ENCODE measurements at regions not wholly inside any gene's neighbourhood (a gene's known extent, or its start where the extent isn't known, plus 50 kb on each side); places are given as distances from the start of the nearest gene placed in this dataset.
A peak's percentile ranks its signal among the peaks of the same experiment; 100 is the strongest.

- no peaks in the 10 kb centered on the region for H3K36me3 ChIP-seq (ENCODE audit: control insufficient read depth in 2 of 3, insufficient read depth in 3 of 3, low read length in 3 of 3)
- H3K27me3 ChIP-seq (ENCODE audit: control insufficient read depth, insufficient read depth, low read length): no peaks in the 10 kb centered on the region
- H3K4me3 ChIP-seq (ENCODE audit: low read length in 3 of 3): no peak overlapping the region
- H3K4me1 ChIP-seq (ENCODE audit: control insufficient read depth in 2 of 3, insufficient read depth in 2 of 3, low read depth in 1 of 3, low read length in 3 of 3): no peaks in the 10 kb centered on the region
- FAIRE-seq (no peak), DNase-seq (peak in 1 of 5 donors; percentile 15)
- H3K27ac ChIP-seq (ENCODE audit: low read depth in 2 of 2, low read length in 2 of 2): no peak overlapping the region
- no peak overlapping the region for H3K9ac ChIP-seq (ENCODE audit: low read length in 3 of 3)
- no peaks in the 10 kb centered on the region for H3K9me3 ChIP-seq (ENCODE audit: control insufficient read depth in 2 of 3, insufficient read depth in 1 of 3, low read length in 3 of 3)
- intact Hi-C loops (cut with DNase I): no loop called here
- TF ChIP-seq, protein P1, sequence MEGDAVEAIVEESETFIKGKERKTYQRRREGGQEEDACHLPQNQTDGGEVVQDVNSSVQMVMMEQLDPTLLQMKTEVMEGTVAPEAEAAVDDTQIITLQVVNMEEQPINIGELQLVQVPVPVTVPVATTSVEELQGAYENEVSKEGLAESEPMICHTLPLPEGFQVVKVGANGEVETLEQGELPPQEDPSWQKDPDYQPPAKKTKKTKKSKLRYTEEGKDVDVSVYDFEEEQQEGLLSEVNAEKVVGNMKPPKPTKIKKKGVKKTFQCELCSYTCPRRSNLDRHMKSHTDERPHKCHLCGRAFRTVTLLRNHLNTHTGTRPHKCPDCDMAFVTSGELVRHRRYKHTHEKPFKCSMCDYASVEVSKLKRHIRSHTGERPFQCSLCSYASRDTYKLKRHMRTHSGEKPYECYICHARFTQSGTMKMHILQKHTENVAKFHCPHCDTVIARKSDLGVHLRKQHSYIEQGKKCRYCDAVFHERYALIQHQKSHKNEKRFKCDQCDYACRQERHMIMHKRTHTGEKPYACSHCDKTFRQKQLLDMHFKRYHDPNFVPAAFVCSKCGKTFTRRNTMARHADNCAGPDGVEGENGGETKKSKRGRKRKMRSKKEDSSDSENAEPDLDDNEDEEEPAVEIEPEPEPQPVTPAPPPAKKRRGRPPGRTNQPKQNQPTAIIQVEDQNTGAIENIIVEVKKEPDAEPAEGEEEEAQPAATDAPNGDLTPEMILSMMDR (IDR thresholded peaks at IDR 0.05; ENCODE audit: borderline replicate concordance, extremely low read depth, insufficient read depth): no peak
Measured at GRCh38 chr6:118743746-118744145, 92.4 kb upstream of the CEP85L start.

DNA sequence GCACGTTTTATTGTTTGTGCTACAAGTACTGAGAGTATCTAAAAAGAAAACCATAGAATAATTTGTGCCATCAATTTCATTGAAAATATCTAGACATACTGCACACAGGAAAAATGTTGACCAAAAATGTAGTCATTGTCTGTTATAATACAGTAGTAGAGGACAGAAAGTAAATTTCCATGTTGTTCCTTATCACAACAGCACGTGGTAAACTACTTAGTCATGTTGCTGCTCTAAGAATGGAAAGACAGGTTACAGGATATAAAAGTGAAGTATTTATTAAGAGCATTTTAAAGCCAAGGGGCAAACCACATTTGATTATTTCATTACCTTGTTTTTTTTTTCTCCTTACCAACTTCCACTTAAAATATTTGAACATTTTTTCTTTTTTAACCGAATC, 89.0 kb upstream of the CEP85L start:
- Histone ChIP-seq H3K9ac (ENCODE audit: low read length in 3 of 3) (no peak overlapping the region), H3K4me3 (ENCODE audit: low read length in 3 of 3) (no peak overlapping the region), H3K36me3 (ENCODE audit: control insufficient read depth in 2 of 3, insufficient read depth in 3 of 3, low read length in 3 of 3) (no peaks in the 10 kb centered on the region), H3K4me1 (ENCODE audit: control insufficient read depth in 2 of 3, insufficient read depth in 2 of 3, low read depth in 1 of 3, low read length in 3 of 3) (no peaks in the 10 kb centered on the region), H3K9me3 (ENCODE audit: control insufficient read depth in 2 of 3, insufficient read depth in 1 of 3, low read length in 3 of 3) (no peaks in the 10 kb centered on the region), H3K27ac (ENCODE audit: low read depth in 2 of 2, low read length in 2 of 2) (no peak overlapping the region), H3K27me3 (ENCODE audit: control insufficient read depth, insufficient read depth, low read length) (no peaks in the 10 kb centered on the region)
- DNase-seq: peak in 1 of 5 donors; percentile 13
- intact Hi-C loops (cut with DNase I): no loop called here
- TF ChIP-seq, protein P1 (IDR thresholded peaks at IDR 0.05; ENCODE audit: borderline replicate concordance, extremely low read depth, insufficient read depth): no peak
- FAIRE-seq: no peak

DNA sequence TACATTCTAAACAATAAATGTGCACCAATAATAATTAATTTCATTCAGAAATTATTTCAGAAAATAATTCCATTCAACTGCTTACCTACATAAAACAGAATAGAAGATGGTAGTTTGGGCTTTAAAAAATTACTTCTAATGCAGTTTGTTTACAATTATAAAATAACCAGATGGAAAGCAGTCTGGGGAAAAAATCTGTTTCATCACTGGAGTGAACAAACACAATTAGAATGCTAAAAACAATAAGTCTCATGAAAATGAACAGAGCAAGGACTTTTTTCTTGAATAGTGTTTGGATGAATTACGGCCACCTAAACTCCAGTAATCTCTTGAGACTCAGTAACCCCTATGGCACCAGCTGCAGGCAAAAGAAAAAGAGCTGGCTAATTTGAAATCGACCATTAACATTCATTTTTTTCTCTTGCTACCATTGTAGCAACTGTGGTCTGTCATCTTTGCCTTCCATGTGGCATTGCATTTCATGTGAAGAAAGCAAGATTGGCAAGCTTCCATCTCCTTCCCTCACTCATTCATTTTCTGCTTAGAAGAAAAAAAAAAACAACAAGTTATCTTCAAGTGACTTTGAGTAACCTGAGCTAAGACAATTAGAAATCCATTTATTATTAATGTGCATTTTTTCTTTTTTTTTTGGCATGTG, 88.4 kb upstream of the CEP85L start:
- TF ChIP-seq, protein P1 (IDR thresholded peaks at IDR 0.05; ENCODE audit: borderline replicate concordance, extremely low read depth, insufficient read depth): no peak
- Histone ChIP-seq H3K27ac (ENCODE audit: low read depth in 2 of 2, low read length in 2 of 2) (no peak overlapping the region), H3K27me3 (ENCODE audit: control insufficient read depth, insufficient read depth, low read length) (no peaks in the 10 kb centered on the region), H3K36me3 (ENCODE audit: control insufficient read depth in 2 of 3, insufficient read depth in 3 of 3, low read length in 3 of 3) (no peaks in the 10 kb centered on the region), H3K9ac (ENCODE audit: low read length in 3 of 3) (no peak overlapping the region), H3K9me3 (ENCODE audit: control insufficient read depth in 2 of 3, insufficient read depth in 1 of 3, low read length in 3 of 3) (no peaks in the 10 kb centered on the region), H3K4me3 (ENCODE audit: low read length in 3 of 3) (no peak overlapping the region), H3K4me1 (ENCODE audit: control insufficient read depth in 2 of 3, insufficient read depth in 2 of 3, low read depth in 1 of 3, low read length in 3 of 3) (no peaks in the 10 kb centered on the region)
- FAIRE-seq (no peak), DNase-seq (no peak)
- intact Hi-C loops (cut with DNase I): no loop called here

DNA sequence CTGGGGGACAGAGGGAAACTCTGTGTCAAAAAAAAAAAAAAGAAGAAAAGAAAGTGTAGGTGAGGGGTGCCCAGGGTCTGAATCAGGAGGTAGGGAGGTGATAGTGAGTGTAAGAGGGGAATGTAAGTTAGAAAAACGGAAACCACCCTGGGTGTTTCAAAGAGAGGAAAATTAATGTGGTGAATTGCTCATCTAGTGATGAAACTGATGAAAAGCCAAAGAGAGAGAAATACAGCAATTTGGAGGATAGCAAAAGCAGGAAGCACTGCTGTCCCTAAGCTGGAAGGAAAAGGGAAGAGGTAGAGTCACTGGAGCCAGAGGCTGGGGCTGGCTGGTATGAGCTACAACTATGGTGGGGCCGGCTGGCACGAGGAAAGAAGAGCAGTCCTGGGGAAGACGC, 85.0 kb upstream of the CEP85L start:
- DNase-seq: no peak
- Histone ChIP-seq H3K4me3 (ENCODE audit: low read length in 3 of 3) (no peak overlapping the region), H3K9me3 (ENCODE audit: control insufficient read depth in 2 of 3, insufficient read depth in 1 of 3, low read length in 3 of 3) (no peaks in the 10 kb centered on the region), H3K9ac (ENCODE audit: low read length in 3 of 3) (no peak overlapping the region), H3K36me3 (ENCODE audit: control insufficient read depth in 2 of 3, insufficient read depth in 3 of 3, low read length in 3 of 3) (no peaks in the 10 kb centered on the region), H3K27ac (ENCODE audit: low read depth in 2 of 2, low read length in 2 of 2) (no peak overlapping the region), H3K27me3 (ENCODE audit: control insufficient read depth, insufficient read depth, low read length) (no peaks in the 10 kb centered on the region), H3K4me1 (ENCODE audit: control insufficient read depth in 2 of 3, insufficient read depth in 2 of 3, low read depth in 1 of 3, low read length in 3 of 3) (no peaks in the 10 kb centered on the region)
- TF ChIP-seq, protein P1 (IDR thresholded peaks at IDR 0.05; ENCODE audit: borderline replicate concordance, extremely low read depth, insufficient read depth): no peak
- intact Hi-C loops (cut with DNase I): no loop called here
- FAIRE-seq: no peak
